GM23338 (cell line): ENCODE measurements at regions not wholly inside any gene's neighbourhood (a gene's known extent, or its start where the extent isn't known, plus 50 kb on each side); places are given as distances from the start of the nearest gene placed in this dataset.

Source experiments
- ATAC-seq: fragments of 200-7000 bp; cut with Tn5 transposase; 3 replicates; pipeline ENCODE4 v1.9.1; 2020
- DNase-seq: peaks from one replicate; pipeline ENCODE4 v3.0.0-alpha.2; 2015; ENCODE audit warnings: low spot score
- H2AFZ ChIP-seq: fragments of 200-600 bp; sonication (generic); 2 replicates; pipeline ENCODE4 v1.8.0; 2016; ENCODE audit warnings: antibody characterized with exemption, mild to moderate bottlenecking, moderate library complexity
- H3F3A ChIP-seq: fragments of 200-600 bp; sonication (generic); replicated peaks from 2 replicates; pipeline ENCODE4 v1.8.0; 2017; ENCODE audit warnings: antibody characterized with exemption, mixed run types, low read depth
- H3K27ac ChIP-seq: fragments of 200-600 bp; sonication (generic); 2 replicates; pipeline ENCODE4 v1.6.1; 2016; ENCODE audit warnings: low read depth
- H3K27me3 ChIP-seq: fragments of 200-600 bp; sonication (generic); 2 replicates; pipeline ENCODE4 v1.8.0; 2016; ENCODE audit warnings: mild to moderate bottlenecking, mixed run types, moderate library complexity; ENCODE audit not compliant: insufficient read depth
- H3K36me3 ChIP-seq: fragments of 200-600 bp; sonication (generic); 2 replicates; pipeline ENCODE4 v1.8.0; 2016; ENCODE audit warnings: mild to moderate bottlenecking; ENCODE audit not compliant: insufficient read depth
- H3K4me1 ChIP-seq: fragments of 200-600 bp; sonication (generic); 2 replicates; pipeline ENCODE4 v1.8.0; 2016; ENCODE audit warnings: mild to moderate bottlenecking, moderate library complexity; ENCODE audit not compliant: insufficient read depth
- H3K4me2 ChIP-seq: fragments of 200-600 bp; sonication (generic); 2 replicates; pipeline ENCODE4 v1.7.1; 2017; ENCODE audit warnings: mixed run types
- H3K4me3 ChIP-seq: fragments of 200-600 bp; sonication (generic); 2 replicates; pipeline ENCODE4 v1.6.1; 2016; ENCODE audit warnings: mixed run types
- H3K79me2 ChIP-seq: fragments of 200-600 bp; sonication (generic); replicated peaks from 2 replicates; pipeline ENCODE4 v1.8.0; 2017; ENCODE audit warnings: mild to moderate bottlenecking; ENCODE audit not compliant: insufficient read depth
- H3K9me2 ChIP-seq: fragments of 200-600 bp; sonication (generic); 2 replicates; pipeline ENCODE4 v1.8.0; 2017; ENCODE audit not compliant: insufficient read depth
- H4K20me1 ChIP-seq: fragments of 200-600 bp; sonication (generic); replicated peaks from 2 replicates; pipeline ENCODE4 v1.8.0; 2017; ENCODE audit warnings: mild to moderate bottlenecking; ENCODE audit not compliant: insufficient read depth
- H3K27ac Mint-ChIP-seq: 2 replicates; pipeline ENCODE4 v1.8.0; 2020; ENCODE audit warnings: inconsistent platforms, mild to moderate bottlenecking, moderate library complexity, mixed read lengths
- H3K27me3 Mint-ChIP-seq: 3 replicates; pipeline ENCODE4 v1.8.0; 2022; ENCODE audit warnings: low read depth, mild to moderate bottlenecking, moderate library complexity, mixed read lengths, inconsistent platforms; ENCODE audit not compliant: insufficient read depth, poor library complexity
- H3K36me3 Mint-ChIP-seq: 3 replicates; pipeline ENCODE4 v1.8.0; 2021; ENCODE audit warnings: low read depth, mild to moderate bottlenecking, inconsistent platforms, moderate library complexity, mixed read lengths
- H3K4me1 Mint-ChIP-seq: 3 replicates; pipeline ENCODE4 v1.8.0; 2020; ENCODE audit warnings: mild to moderate bottlenecking, inconsistent platforms, mixed read lengths
- H3K4me3 Mint-ChIP-seq: 3 replicates; pipeline ENCODE4 v1.8.0; 2021; ENCODE audit warnings: moderate library complexity, mild to moderate bottlenecking, inconsistent platforms, mixed read lengths
- H3K9me3 Mint-ChIP-seq: 3 replicates; pipeline ENCODE4 v1.8.0; 2020; ENCODE audit warnings: moderate library complexity, mild to moderate bottlenecking, inconsistent platforms, mixed read lengths
- CREB1 ChIP-seq: fragments of 250-450 bp; sonication (Bioruptor Pico); IDR thresholded peaks from 2 replicates; pipeline ENCODE4 v1.5.0; 2020; ENCODE audit warnings: low read depth, mild to moderate bottlenecking, moderate library complexity
- CTCF ChIP-seq, 2 experiments: fragments of 200-600 bp in 1 of 2; sonication (generic) in 1 of 2; conservative IDR thresholded peaks; 2 replicates each; pipeline versions ENCODE4 v1.5.1 to v1.6.1; 2016 to 2017; ENCODE audit warnings: antibody characterized with exemption in 2 of 2, low read depth in 2 of 2, mild to moderate bottlenecking in 2 of 2, moderate library complexity in 1 of 2
- ETS1 ChIP-seq: IDR thresholded peaks from 2 replicates; pipeline ENCODE4 v1.6.1; 2016; ENCODE audit warnings: antibody characterized with exemption
- EZH2 ChIP-seq: fragments of 200-600 bp; sonication (generic); IDR thresholded peaks from one replicate; pipeline ENCODE4 v1.8.0; 2017; ENCODE audit warnings: antibody characterized with exemption, mild to moderate bottlenecking, low read depth; ENCODE audit not compliant: unreplicated experiment
- JUNB ChIP-seq: IDR thresholded peaks from one replicate; pipeline ENCODE4 v1.6.1; 2016; ENCODE audit warnings: antibody characterized with exemption; ENCODE audit not compliant: unreplicated experiment
- NANOG ChIP-seq: IDR thresholded peaks from 2 replicates; pipeline ENCODE4 v1.6.1; 2016; ENCODE audit warnings: antibody characterized with exemption, borderline replicate concordance
- POLR2AphosphoS5 ChIP-seq: IDR thresholded peaks from 2 replicates; pipeline ENCODE4 v1.6.1; 2016; ENCODE audit warnings: antibody characterized with exemption, low read depth
- ZNF114 ChIP-seq: fragments of 250-450 bp; sonication (Bioruptor Pico); IDR thresholded peaks from 2 replicates; pipeline ENCODE4 v1.5.0; 2020; ENCODE audit warnings: mild to moderate bottlenecking, moderate library complexity
- ZNF462 ChIP-seq: fragments of 250-450 bp; sonication (Bioruptor Pico); IDR thresholded peaks from 2 replicates; pipeline ENCODE4 v1.5.0; 2020; ENCODE audit warnings: mild to moderate bottlenecking, moderate library complexity

GRCh38 chr14:44609876-44610510 is 102.9 kb upstream of the FSCB start:
- H3K4me1 Mint-ChIP-seq, result no peaks in the 10 kb centered on the region
- Histone ChIP-seq H3F3A (no peaks in the 10 kb centered on the region), H3K27ac (no peak overlapping the region), H3K9me2 (no peaks in the 10 kb centered on the region), H3K27me3 (no peaks in the 10 kb centered on the region), H3K4me3 (no peak overlapping the region), H2AFZ (no peak overlapping the region), H3K36me3 (no peaks in the 10 kb centered on the region), H4K20me1 (no peaks in the 10 kb centered on the region), H3K4me2 (no peak overlapping the region), H3K79me2 (no peaks in the 10 kb centered on the region), H3K4me1 (no peaks in the 10 kb centered on the region)
- no peaks in the 10 kb centered on the region for H3K36me3 Mint-ChIP-seq
- H3K9me3 Mint-ChIP-seq, result no peaks in the 10 kb centered on the region; the same call in 2 of the 3 replicates
- TF ChIP-seq CREB1 (CRISPR knock-in tag) (no peak), ZNF114 (no peak), NANOG (no peak), CTCF (conservative IDR thresholded peaks at IDR 0.05; ENCODE audit: low read depth in 2 of 2) (no peak), ETS1 (no peak), ZNF462 (CRISPR knock-in tag) (no peak), EZH2 (no peak), POLR2AphosphoS5 (no peak), JUNB (no peak)
- no peaks in the 10 kb centered on the region for H3K27me3 Mint-ChIP-seq
- ATAC-seq (no peak), DNase-seq (no peak)
- no peak overlapping the region for H3K27ac Mint-ChIP-seq
- H3K4me3 Mint-ChIP-seq, result no peak overlapping the region
